A549 (cell line): ENCODE measurements at regions not wholly inside any gene's neighbourhood (a gene's known extent, or its start where the extent isn't known, plus 50 kb on each side); places are given as distances from the start of the nearest gene placed in this dataset.

Experiments
- ATAC-seq, 2 experiments: fragments of 200-7000 bp in 1 of 2; fragments of >200 bp in 1 of 2; cut with Nextera tagmentation in 1 of 2; cut with Tn5 transposase in 1 of 2; 3 replicates each; pipeline versions ENCODE4 v1.8.0 to v1.9.1; 2018 to 2020; ENCODE audit warnings: mild to moderate bottlenecking in 1 of 2, moderate library complexity in 1 of 2
- CTCF ChIA-PET: fragments of 300-600 bp; sonication (Branson Sonifier 250); formaldehyde crosslinking; extraction: SDS; loops from one replicate; lab custom pipeline; 2021; ENCODE audit warnings: antibody characterized with exemption, inconsistent platforms; lab: Yijun Ruan, JAX
- POLR2A ChIA-PET: fragments of 350-600 bp; formaldehyde crosslinking; extraction: SDS; loops from one replicate; lab custom pipeline; 2021; ENCODE audit warnings: antibody characterized with exemption, inconsistent platforms; lab: Yijun Ruan, JAX
- DNase-seq, 2 experiments: peaks; one replicate each; pipeline versions ENCODE4 v3.0.0 to v3.0.0-alpha.2; 2011 to 2016; ENCODE audit warnings: low read depth in 1 of 2, low spot score in 1 of 2
- FAIRE-seq: peaks from 2 replicates; lab custom pipeline; 2011; peaks lifted over from hg19 to GRCh38; lab: Jason Lieb, UNC
- H3K27ac ChIP-seq, 2 experiments: fragments of >200 bp; sonication (Bioruptor Twin); formaldehyde crosslinking; 3 replicates each; pipeline ENCODE4 v1.5.1; 2016 to 2017
- H3K4me1 ChIP-seq: fragments of >200 bp; sonication (Bioruptor Twin); formaldehyde crosslinking; 3 replicates; pipeline ENCODE4 v1.6.1; 2016
- H3K4me2 ChIP-seq: fragments of >200 bp; sonication (Bioruptor Twin); formaldehyde crosslinking; 3 replicates; pipeline ENCODE4 v1.6.1; 2016
- H3K4me3 ChIP-seq: fragments of >200 bp; sonication (Bioruptor Twin); formaldehyde crosslinking; 3 replicates; pipeline ENCODE4 v1.5.1; 2016
- H3K9me3 ChIP-seq: fragments of >200 bp; sonication (Bioruptor Twin); formaldehyde crosslinking; 3 replicates; pipeline ENCODE4 v1.6.1; 2016
- BCL3 ChIP-seq: fragments of >200 bp; sonication (Bioruptor Twin); formaldehyde crosslinking; IDR thresholded peaks from 3 replicates; pipeline ENCODE4 v1.6.1; 2016
- CEBPB ChIP-seq, 2 experiments: fragments of >200 bp in 1 of 2; sonication (Bioruptor Twin) in 1 of 2; formaldehyde crosslinking in 1 of 2; IDR thresholded peaks; 2 replicates each; pipeline ENCODE4 v1.6.1; 2012 to 2016
- CHD2 ChIP-seq: fragments of 150-350 bp; IDR thresholded peaks from 2 replicates; pipeline ENCODE4 v1.6.1; 2014; ENCODE audit warnings: low read length; ENCODE audit not compliant: partially characterized antibody
- CHD4 ChIP-seq: fragments of 200-600 bp; sonication (generic); IDR thresholded peaks from 2 replicates; pipeline ENCODE4 v1.6.1; 2016; ENCODE audit warnings: antibody characterized with exemption, mild to moderate bottlenecking, borderline replicate concordance
- E2F6 ChIP-seq: IDR thresholded peaks from 2 replicates; pipeline ENCODE4 v1.6.1; 2012; ENCODE audit warnings: low read depth, borderline replicate concordance
- EHMT2 ChIP-seq: fragments of 200-600 bp; sonication (generic); IDR thresholded peaks from 2 replicates; pipeline ENCODE4 v1.6.1; 2016; ENCODE audit warnings: antibody characterized with exemption, low read depth, mild to moderate bottlenecking, moderate library complexity
- ESRRA ChIP-seq: fragments of 150-350 bp; IDR thresholded peaks from 2 replicates; pipeline ENCODE4 v1.6.1; 2014; ENCODE audit warnings: mild to moderate bottlenecking, low read length, borderline replicate concordance
- FOSB ChIP-seq: fragments of 250-450 bp; sonication (Bioruptor Pico); IDR thresholded peaks from 2 replicates; pipeline ENCODE4 v1.5.0; 2020; ENCODE audit warnings: mild to moderate bottlenecking, moderate library complexity
- FOSL2 ChIP-seq, 2 experiments: fragments of 450-650 bp in 1 of 2; fragments of >200 bp in 1 of 2; sonication (Bioruptor Twin) in 1 of 2; formaldehyde crosslinking; IDR thresholded peaks; 2 replicates each; pipeline versions ENCODE4 v1.5.0 to v1.6.1; 2016 to 2020; ENCODE audit warnings: mild to moderate bottlenecking in 1 of 2, moderate library complexity in 1 of 2
- FOXS1 ChIP-seq: fragments of 250-450 bp; sonication (Bioruptor Pico); IDR thresholded peaks from 2 replicates; pipeline ENCODE4 v1.5.0; 2020; ENCODE audit warnings: mild to moderate bottlenecking, moderate library complexity
- GATA3 ChIP-seq: IDR thresholded peaks from 2 replicates; pipeline ENCODE4 v1.6.1; 2012; ENCODE audit warnings: borderline replicate concordance
- HDAC2 ChIP-seq: fragments of 200-600 bp; sonication (generic); IDR thresholded peaks from 2 replicates; pipeline ENCODE4 v1.6.1; 2016
- HMGXB4 ChIP-seq: fragments of 250-450 bp; sonication (Bioruptor Pico); IDR thresholded peaks from 2 replicates; pipeline ENCODE4 v1.5.0; 2021; ENCODE audit warnings: mild to moderate bottlenecking, moderate library complexity, borderline replicate concordance
- HOXA7 ChIP-seq: fragments of 250-450 bp; sonication (Bioruptor Pico); IDR thresholded peaks from 2 replicates; pipeline ENCODE4 v1.5.0; 2020; ENCODE audit warnings: mild to moderate bottlenecking, moderate library complexity
- HOXB13 ChIP-seq: fragments of 250-450 bp; sonication (Bioruptor Pico); IDR thresholded peaks from 2 replicates; pipeline ENCODE4 v1.5.0; 2020; ENCODE audit warnings: low read depth, mild to moderate bottlenecking, moderate library complexity
- JUN ChIP-seq, 2 experiments: fragments of >200 bp; sonication (Bioruptor Twin); formaldehyde crosslinking; IDR thresholded peaks; 2 replicates in 1 of 2; 3 replicates in 1 of 2; pipeline ENCODE4 v1.6.1; 2016 to 2017
- JUNB ChIP-seq: fragments of >200 bp; sonication (Bioruptor Twin); formaldehyde crosslinking; IDR thresholded peaks from 2 replicates; pipeline ENCODE4 v1.6.1; 2016
- KDM5A ChIP-seq: fragments of 200-600 bp; sonication (generic); IDR thresholded peaks from 2 replicates; pipeline ENCODE4 v1.6.1; 2016; ENCODE audit warnings: antibody characterized with exemption, mild to moderate bottlenecking
- MAZ ChIP-seq: fragments of 150-350 bp; IDR thresholded peaks from 2 replicates; pipeline ENCODE4 v1.6.1; 2014; ENCODE audit warnings: antibody characterized with exemption, low read depth, low read length, borderline replicate concordance
- MYC ChIP-seq: IDR thresholded peaks from 2 replicates; pipeline ENCODE4 v1.6.1; 2012; ENCODE audit warnings: mild to moderate bottlenecking, inconsistent platforms, low read length, improper control_type of control experiment, borderline replicate concordance
- NPAS2 ChIP-seq: fragments of 250-450 bp; sonication (Bioruptor Pico); IDR thresholded peaks from 2 replicates; pipeline ENCODE4 v1.8.0; 2022; ENCODE audit warnings: mild to moderate bottlenecking, moderate library complexity, borderline replicate concordance
- PHF8 ChIP-seq: fragments of 200-600 bp; sonication (generic); IDR thresholded peaks from 2 replicates; pipeline ENCODE4 v1.6.1; 2016; ENCODE audit warnings: low read depth, mild to moderate bottlenecking, antibody characterized with exemption, moderate library complexity, borderline replicate concordance
- POLR2AphosphoS2 ChIP-seq: conservative IDR thresholded peaks from 2 replicates; pipeline ENCODE4 v1.6.1; 2012; ENCODE audit warnings: low read length, improper control_type of control experiment, inconsistent platforms
- RAD21 ChIP-seq, 2 experiments: fragments of >200 bp in 1 of 2; sonication (Bioruptor Twin) in 1 of 2; formaldehyde crosslinking in 1 of 2; IDR thresholded peaks in 1 of 2; conservative IDR thresholded peaks in 1 of 2; 2 replicates in 1 of 2; 3 replicates in 1 of 2; pipeline ENCODE4 v1.6.1; 2012 to 2018; ENCODE audit warnings: inconsistent platforms in 1 of 2
- SMC3 ChIP-seq: fragments of >200 bp; sonication (Bioruptor Twin); formaldehyde crosslinking; IDR thresholded peaks from 3 replicates; pipeline ENCODE4 v1.6.1; 2018; ENCODE audit warnings: inconsistent platforms
- TFCP2L1 ChIP-seq: fragments of 250-450 bp; sonication (Bioruptor Pico); IDR thresholded peaks from 2 replicates; pipeline ENCODE4 v1.5.0; 2021; ENCODE audit warnings: mild to moderate bottlenecking
- ZC3H11A ChIP-seq: fragments of 450-650 bp; IDR thresholded peaks from 2 replicates; pipeline ENCODE4 v1.6.1; 2014; ENCODE audit warnings: antibody characterized with exemption, mild to moderate bottlenecking
- ZNF302 ChIP-seq: fragments of 250-450 bp; sonication (Bioruptor Pico); IDR thresholded peaks from 2 replicates; pipeline ENCODE4 v1.9.0; 2021; ENCODE audit warnings: inconsistent platforms, mild to moderate bottlenecking, moderate library complexity
- ZSCAN20 ChIP-seq: fragments of 250-450 bp; sonication (Bioruptor Pico); IDR thresholded peaks from 2 replicates; pipeline ENCODE4 v1.8.0; 2022; ENCODE audit warnings: mild to moderate bottlenecking, moderate library complexity
- WGBS: methylation state at CpG from one replicate; pipeline ENCODE4 v1.1.6; 2017; ENCODE audit errors: missing lambda C conversion rate; 5-methylcytosine and 5-hydroxymethylcytosine counted together

- ATAC-seq (no peak), DNase-seq (no peak), FAIRE-seq (no peak)
- POLR2A ChIA-PET, result no interaction called here
- H3K4me2 ChIP-seq, result no peak overlapping the region
- 94% methylated on average over 1 of the region's 1 CpG for WGBS
- H3K4me3 ChIP-seq, result no peak overlapping the region
- H3K4me1 ChIP-seq, result peaks cover 27% of the 10 kb centered on the region
- TF ChIP-seq TFCP2L1 (no peak), NPAS2 (CRISPR knock-in tag) (no peak), HOXB13 (CRISPR knock-in tag) (no peak), FOXS1 (CRISPR knock-in tag) (no peak), ESRRA (no peak), JUNB (no peak), CHD4 (no peak), KDM5A (no peak)
- no peak overlapping the region for H3K27ac ChIP-seq
- CTCF ChIA-PET, result interaction anchor here (0.9 to 1.3 kb wide), 3 partner anchors 39 to 65 kb away, joined by 3 to 4 read pairs (median 3); partner anchors contain the start of gene IL12A
- H3K9me3 ChIP-seq, result no peaks in the 10 kb centered on the region
Observed at GRCh38 chr3:159924411-159924810, 64.2 kb upstream of the IL12A start.

- H3K27ac ChIP-seq, result no peak overlapping the region
- DNase-seq (no peak), FAIRE-seq (no peak), ATAC-seq (no peak)
- TF ChIP-seq MAZ (no peak), FOSB (no peak), ZC3H11A (no peak), POLR2AphosphoS2 (no peak), SMC3 (no peak), RAD21 (conservative IDR thresholded peaks at IDR 0.05 in 1 of 2, IDR thresholded peaks at IDR 0.05 in 1 of 2) (no peak), HDAC2 (no peak), PHF8 (no peak), CHD2 (no peak), E2F6 (no peak), JUNB (no peak), ZSCAN20 (CRISPR knock-in tag) (no peak), HOXB13 (CRISPR knock-in tag) (no peak), FOSL2 (IDR thresholded peaks at IDR 0.05) (no peak), FOSL2 (CRISPR knock-in tag; IDR thresholded peaks at IDR 0.05) (no peak)
- H3K4me3 ChIP-seq, result no peak overlapping the region
- 79% methylated on average over 1 of the region's 1 CpG for WGBS
- no peaks in the 10 kb centered on the region for H3K9me3 ChIP-seq
- H3K4me2 ChIP-seq, result no peak overlapping the region
- POLR2A ChIA-PET, result no interaction called here
- CTCF ChIA-PET, result interaction anchor here (0.7 to 1.2 kb wide), 2 partner anchors 41 to 78 kb away, joined by 3 read pairs; no protein-coding TSS in a partner anchor
- H3K4me1 ChIP-seq, result peaks cover 25% of the 10 kb centered on the region
Observed at GRCh38 chr3:159925248-159925647, 63.4 kb upstream of the IL12A start.

- no peak overlapping the region for H3K4me2 ChIP-seq
- WGBS, result 78% methylated on average over 5 of the region's 5 CpGs
- ChIA-PET POLR2A (no interaction called here), CTCF (no interaction called here)
- peaks cover 25% of the 10 kb centered on the region for H3K4me1 ChIP-seq
- H3K27ac ChIP-seq, result peak overlapping the region in 1 of 2 experiments; percentile 82; a peak in 2 of 6 replicates
- TF ChIP-seq ZNF302 (CRISPR knock-in tag) (no peak), CEBPB (IDR thresholded peaks at IDR 0.05) (no peak), TFCP2L1 (no peak), MYC (no peak), BCL3 (no peak), ESRRA (no peak), FOXS1 (CRISPR knock-in tag) (no peak), E2F6 (no peak), HOXB13 (CRISPR knock-in tag) (no peak), JUN (IDR thresholded peaks at IDR 0.05) (no peak), NPAS2 (CRISPR knock-in tag) (no peak), HOXA7 (CRISPR knock-in tag) (no peak), ZC3H11A (no peak), CHD2 (no peak), POLR2AphosphoS2 (no peak), EHMT2 (no peak), GATA3 (no peak), HMGXB4 (CRISPR knock-in tag) (no peak)
- FAIRE-seq (no peak), DNase-seq (no peak), ATAC-seq (no peak)
- H3K4me3 ChIP-seq, result no peak overlapping the region
- no peaks in the 10 kb centered on the region for H3K9me3 ChIP-seq
Observed at GRCh38 chr3:159926573-159926972, 62.1 kb upstream of the IL12A start.
